Cardiac fibroblast (primary cell): ENCODE measurements at regions not wholly inside any gene's neighbourhood (a gene's known extent, or its start where the extent isn't known, plus 50 kb on each side); places are given as distances from the start of the nearest gene placed in this dataset.
A peak's percentile ranks its signal among the peaks of the same experiment; 100 is the strongest.

Experiments
- DNase-seq, 2 donors: peaks; one replicate each; pipeline versions ENCODE4 v3.0.0 to v3.0.0-alpha.2; 2010; ENCODE audit warnings: low read depth in 2 of 2
- H3K4me3 ChIP-seq, 2 donors: replicated peaks in 1 of 2; 1 replicate in 1 of 2; 2 replicates in 1 of 2; pipeline ENCODE4 v1.5.1; 2011; ENCODE audit warnings: low read depth in 2 of 2, low read length in 2 of 2, mild to moderate bottlenecking in 2 of 2, moderate library complexity in 1 of 2
- CTCF ChIP-seq: IDR thresholded peaks from one replicate; pipeline ENCODE4 v1.5.1; 2011; ENCODE audit warnings: low read depth, mild to moderate bottlenecking, low read length, inconsistent platforms

- DNase-seq = peak in 1 of 2 donors; percentile 6
- H3K4me3 ChIP-seq = no peak overlapping the region
- TF ChIP-seq CTCF = no peak
These were observed 290.2 kb downstream of the MEX3B start for GRCh38 chr15:81755626-81756025.

GRCh38 chr15:81754078-81754477, 291.7 kb downstream of the MEX3B start:
- DNase-seq = no peak
- TF ChIP-seq CTCF = no peak
- no peak overlapping the region for H3K4me3 ChIP-seq

- peak in 1 of 2 donors; percentile 26 for DNase-seq
- H3K4me3 ChIP-seq = no peak overlapping the region
- TF ChIP-seq CTCF = no peak
These were observed 292.8 kb downstream of the MEX3B start for GRCh38 chr15:81752974-81753373.

GRCh38 chr15:81752546-81752942, 293.3 kb downstream of the MEX3B start:
- TF ChIP-seq CTCF = no peak
- DNase-seq = peak; percentile 7 to 79
- no peak overlapping the region for H3K4me3 ChIP-seq

GRCh38 chr15:81751816-81752545, 293.8 kb downstream of the MEX3B start:
- DNase-seq = no peak
- TF ChIP-seq CTCF = no peak
- no peak overlapping the region for H3K4me3 ChIP-seq

- H3K4me3 ChIP-seq = no peak overlapping the region
- no peak for TF ChIP-seq CTCF
- no peak for DNase-seq
These were observed 294.6 kb downstream of the MEX3B start for GRCh38 chr15:81751256-81751655.
